SHP77 treated with DMSO at 0.1 percent for 48 hours (cell line): ENCODE measurements at regions not wholly inside any gene's neighbourhood (a gene's known extent, or its start where the extent isn't known, plus 50 kb on each side); places are given as distances from the start of the nearest gene placed in this dataset.
"Not testable (repeated sequence)": the region's sequence is repeated elsewhere in the genome, so short reads cannot be mapped to it uniquely, and the experiment has no call there.

Experiments
- DNase-seq: peaks from one replicate; lab custom pipeline; 2025; lab: John Stamatoyannopoulos, UW

GRCh38 chr13:50484472-50485113, 358.9 kb downstream of the DLEU7 start:
- no peak for DNase-seq

DNA sequence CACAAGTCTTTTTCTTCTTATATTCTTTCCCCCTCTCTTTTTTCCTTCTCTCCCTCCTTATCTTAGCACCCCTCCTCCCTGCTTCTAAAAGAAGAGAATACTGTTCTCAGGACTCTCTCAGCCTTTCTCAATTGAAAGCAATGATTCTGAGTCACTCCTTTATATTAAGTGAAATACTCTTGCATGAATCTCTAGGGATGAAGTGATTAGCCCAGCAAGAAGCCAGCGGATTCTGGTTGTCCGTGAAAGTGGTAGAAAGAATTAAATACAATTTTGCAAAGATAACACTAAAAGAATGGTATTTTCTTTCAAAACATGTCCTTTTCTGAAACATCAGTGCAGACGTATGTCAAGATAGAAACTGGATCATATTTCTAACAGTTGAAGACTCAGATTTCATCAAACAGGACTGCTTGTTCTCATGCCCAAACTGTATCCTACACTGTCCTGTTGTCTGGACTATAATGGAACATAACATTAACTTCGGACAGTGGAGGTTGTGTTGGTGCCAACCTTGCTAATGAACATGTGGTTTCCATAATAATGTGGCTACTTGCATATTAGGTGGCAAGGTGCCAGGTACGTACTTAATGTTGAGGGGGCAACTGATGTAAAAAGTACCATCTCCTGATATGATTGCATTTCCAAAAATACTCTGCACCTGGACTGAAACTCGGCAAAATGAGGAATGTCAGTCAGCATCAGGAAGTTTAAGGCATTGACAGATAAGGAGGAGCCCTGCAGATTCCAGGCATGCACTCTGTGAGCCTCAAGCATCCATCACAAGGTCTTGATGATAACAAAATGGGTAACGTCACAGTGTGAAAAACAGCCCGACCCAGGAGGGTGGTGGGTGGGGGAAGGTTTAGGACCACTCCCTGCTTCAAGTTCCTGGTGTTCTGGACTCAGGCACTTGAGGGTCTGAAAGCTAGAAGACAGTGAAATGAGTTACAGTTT, 357.2 kb downstream of the DLEU7 start:
- DNase-seq: no peak

DNA sequence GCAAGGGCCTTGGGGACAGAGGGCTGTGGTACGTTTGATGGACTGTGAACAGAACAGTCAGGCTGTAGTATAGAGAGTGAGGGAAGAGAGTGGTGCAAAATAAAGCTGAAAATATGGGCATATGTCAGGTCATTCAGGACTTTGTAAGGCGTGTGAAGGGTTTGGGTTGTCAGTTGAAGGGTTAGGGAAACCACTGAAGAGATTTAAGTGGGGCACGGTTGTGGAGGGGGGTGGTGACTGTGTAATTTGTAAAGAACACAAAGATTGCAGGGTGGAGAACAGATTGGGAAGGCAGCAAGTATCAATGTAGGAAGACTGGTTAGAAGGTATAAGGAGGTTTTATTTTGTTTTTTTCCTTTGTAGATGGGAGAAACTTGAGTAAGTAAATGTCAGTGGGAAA, 349.8 kb downstream of the DLEU7 start:
- no peak for DNase-seq

DNA sequence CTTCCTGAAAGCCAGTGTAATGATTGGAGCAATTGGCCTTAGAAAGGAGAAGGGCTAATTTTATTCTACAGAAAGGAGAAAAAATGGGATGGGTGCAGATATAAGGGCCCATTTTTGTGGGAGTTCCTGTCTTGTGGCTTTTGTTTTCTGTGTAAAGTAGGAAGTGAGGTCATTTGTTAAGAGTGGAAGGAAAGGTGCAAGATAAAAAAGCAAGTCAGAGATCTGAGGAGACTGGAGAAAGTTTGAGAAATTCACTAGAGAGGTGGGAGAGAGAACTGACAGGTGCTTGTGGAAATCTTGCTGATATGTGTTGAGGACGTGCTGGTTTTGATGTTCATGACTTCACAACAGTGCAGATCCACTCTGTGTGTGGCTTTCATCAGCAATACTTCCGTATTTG, 349.4 kb downstream of the DLEU7 start:
- DNase-seq: no peak

GRCh38 chr13:50503212-50503611, 340.3 kb downstream of the DLEU7 start:
- not testable (repeated sequence) for DNase-seq

GRCh38 chr13:50509167-50509566, 334.3 kb downstream of the DLEU7 start:
- no peak for DNase-seq

DNA sequence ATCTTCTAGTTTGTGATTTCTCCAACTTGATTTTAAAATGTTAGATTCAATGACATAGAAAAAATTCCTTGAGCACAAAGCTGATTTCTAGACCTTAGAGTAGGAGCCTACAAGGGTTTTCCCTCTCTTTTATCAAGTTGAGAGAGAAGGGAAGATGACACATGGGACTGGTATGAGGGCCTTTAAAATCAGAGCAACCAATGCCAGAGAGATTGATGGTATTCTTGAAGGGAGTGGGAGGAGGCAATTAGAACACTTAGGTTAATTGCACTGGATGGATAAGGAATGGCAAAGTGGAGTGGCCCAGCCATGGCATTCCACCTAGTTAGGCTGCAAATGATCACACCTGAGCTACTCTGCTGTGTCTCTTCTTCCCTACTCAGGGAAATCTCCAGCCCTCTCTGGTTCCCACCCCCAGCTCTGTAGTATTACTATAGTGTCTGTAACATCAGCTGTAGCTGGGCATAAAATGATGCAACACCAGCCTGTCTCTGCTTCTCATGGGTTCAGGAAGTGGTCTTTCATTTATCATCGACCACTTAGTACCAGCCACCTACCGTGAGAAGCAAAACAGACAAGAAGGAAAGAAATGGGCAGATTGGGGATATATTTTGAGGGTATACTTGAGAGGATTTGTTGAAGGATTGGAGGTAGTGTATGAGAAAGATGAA, 333.6 kb downstream of the DLEU7 start:
- no peak for DNase-seq

GRCh38 chr13:50510885-50511545, 332.5 kb downstream of the DLEU7 start:
- DNase-seq: not testable (repeated sequence)

DNA sequence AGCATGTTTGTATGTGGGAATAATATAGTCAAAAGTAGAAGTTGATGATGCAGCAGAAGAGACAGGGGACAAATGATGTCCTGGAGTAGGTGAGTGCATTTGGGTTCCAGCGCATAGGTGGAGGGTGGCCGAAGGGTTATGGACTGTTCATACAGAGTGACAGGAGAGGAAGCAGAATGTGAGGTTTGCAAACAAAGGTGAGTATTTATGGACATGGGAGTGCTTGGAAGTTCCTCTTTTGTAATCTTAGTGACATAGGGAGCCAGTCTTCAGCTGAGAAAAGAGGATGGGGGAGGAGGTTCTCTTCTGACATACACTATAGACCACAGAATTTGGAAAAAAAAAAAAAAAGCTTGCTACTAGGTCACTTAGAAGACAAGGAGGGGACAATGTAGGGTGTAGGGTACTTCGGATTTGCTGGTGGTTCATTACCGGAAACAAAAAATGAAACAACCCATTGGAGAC, 331.6 kb downstream of the DLEU7 start:
- DNase-seq: no peak

- no peak for DNase-seq
Observed at GRCh38 chr13:50512474-50513299, 330.8 kb downstream of the DLEU7 start.

DNA sequence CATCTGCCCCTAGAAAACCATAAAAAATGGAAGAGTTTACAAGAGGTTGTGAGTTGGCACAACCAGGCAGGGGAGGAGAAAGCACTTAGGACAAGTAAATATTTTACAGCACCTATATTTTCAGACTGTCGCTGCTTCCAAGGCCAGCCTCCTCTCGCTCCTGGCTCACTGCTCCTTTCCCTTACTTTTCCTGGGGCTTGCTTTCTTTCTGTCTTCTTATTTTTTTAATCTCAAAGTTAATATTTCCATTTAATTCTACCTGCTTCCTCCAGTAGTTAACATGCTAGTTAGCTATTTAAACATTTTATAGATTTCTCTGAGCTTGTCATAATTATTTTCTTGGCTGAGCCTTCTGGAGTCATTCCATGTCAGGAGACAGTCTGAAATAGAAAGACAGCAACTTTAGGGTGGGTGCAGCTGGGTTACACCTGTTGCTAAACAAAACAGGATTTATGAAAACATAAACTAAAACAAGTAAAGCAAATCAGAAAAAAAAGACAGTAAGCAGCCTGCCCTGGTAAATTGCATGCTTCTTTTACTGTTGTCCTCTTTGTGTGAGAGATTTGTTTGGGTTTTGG, 330.1 kb downstream of the DLEU7 start:
- DNase-seq: no peak

- DNase-seq: no peak
Observed at GRCh38 chr13:50514249-50514648, 329.2 kb downstream of the DLEU7 start.

- no peak for DNase-seq
Observed at GRCh38 chr13:50518131-50518530, 325.4 kb downstream of the DLEU7 start.

DNA sequence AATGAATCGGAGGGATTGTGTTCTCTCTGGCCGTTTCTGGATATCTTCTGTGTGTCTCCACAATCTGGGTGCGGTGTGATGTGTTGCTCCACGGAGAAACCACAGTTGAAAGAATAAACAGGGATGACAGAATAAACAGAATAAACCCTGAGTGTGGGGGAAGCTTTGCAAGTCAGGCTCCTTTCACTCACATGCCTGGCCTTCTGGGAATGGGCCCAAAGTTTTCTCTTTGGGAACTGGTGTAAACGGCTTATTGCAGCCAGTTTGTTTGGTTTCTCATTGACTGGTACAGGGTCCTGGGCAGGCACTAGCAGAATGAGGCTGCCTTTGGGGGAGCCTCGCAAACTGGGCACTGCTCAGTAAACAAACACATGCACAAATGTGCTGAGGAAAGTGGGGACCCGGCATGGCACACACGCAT, 324.7 kb downstream of the DLEU7 start:
- DNase-seq: no peak

DNA sequence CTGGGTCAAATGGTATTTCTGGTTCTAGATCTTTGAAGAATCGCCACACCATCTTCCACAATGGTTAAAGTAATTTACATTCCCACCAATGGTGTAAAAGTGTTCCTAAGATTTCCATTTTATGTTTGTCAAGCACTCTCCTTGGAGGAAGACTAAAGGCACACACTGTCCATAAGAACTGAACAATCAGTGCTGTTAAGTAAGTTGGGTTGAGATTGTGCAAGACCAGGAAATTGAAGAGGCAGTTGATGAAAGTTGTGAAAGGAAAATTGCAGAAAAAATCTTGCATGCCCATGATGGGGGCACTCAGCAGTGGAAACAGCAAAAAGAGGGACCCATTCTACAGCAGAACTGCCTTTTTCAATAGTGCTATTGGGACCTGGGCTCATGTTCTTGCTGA, 323.6 kb downstream of the DLEU7 start:
- no peak for DNase-seq

- no peak for DNase-seq
Observed at GRCh38 chr13:50521006-50521830, 322.3 kb downstream of the DLEU7 start.

DNA sequence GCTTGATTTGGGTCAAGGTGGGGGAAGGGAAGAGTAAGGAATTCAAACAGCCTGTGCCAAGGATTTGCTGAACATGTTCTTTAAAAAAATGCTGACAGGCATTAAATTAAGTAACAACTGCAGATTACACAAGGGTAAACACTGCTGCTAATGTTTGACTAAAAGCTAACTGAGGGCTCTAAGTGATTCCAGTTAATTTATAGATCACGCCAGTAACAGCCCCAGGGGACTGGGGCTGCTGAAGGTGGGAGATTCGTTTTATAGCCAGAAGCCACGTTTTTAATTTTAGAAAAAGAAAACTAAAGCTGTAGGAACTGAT, 321.7 kb downstream of the DLEU7 start:
- DNase-seq: no peak

DNA sequence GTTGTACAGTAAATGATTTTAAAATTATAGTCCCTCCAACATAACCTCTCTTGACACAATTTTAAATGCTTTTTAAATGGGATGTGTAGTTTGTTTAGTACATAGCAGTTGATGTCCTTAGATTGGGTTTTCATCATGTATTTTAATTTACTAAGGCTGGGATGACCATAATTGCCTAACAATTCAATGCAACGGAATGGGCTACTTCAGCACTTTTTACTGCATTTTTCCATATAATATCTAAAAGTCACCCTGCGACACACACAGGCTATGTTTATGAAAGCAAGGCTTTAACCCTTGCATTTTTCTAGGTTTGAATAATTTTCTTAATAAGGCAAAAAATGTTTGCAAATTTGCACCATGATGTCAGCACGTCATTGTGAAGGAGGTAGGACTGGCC, 321.0 kb downstream of the DLEU7 start:
- DNase-seq: no peak

- DNase-seq: no peak
Observed at GRCh38 chr13:50523307-50523706, 320.2 kb downstream of the DLEU7 start.

- no peak for DNase-seq
Observed at GRCh38 chr13:50524560-50524959, 318.9 kb downstream of the DLEU7 start.
